HPDE6-E6E7 (cell line): ENCODE measurements at regions not wholly inside any gene's neighbourhood (a gene's known extent, or its start where the extent isn't known, plus 50 kb on each side); places are given as distances from the start of the nearest gene placed in this dataset.
"Not testable (repeated sequence)": the region's sequence is repeated elsewhere in the genome, so short reads cannot be mapped to it uniquely, and the experiment has no call there.

Experiments
- DNase-seq: peaks from one replicate; pipeline ENCODE4 v3.0.0; 2011; ENCODE audit warnings: missing footprints; ENCODE audit errors: extremely low spot score

DNA sequence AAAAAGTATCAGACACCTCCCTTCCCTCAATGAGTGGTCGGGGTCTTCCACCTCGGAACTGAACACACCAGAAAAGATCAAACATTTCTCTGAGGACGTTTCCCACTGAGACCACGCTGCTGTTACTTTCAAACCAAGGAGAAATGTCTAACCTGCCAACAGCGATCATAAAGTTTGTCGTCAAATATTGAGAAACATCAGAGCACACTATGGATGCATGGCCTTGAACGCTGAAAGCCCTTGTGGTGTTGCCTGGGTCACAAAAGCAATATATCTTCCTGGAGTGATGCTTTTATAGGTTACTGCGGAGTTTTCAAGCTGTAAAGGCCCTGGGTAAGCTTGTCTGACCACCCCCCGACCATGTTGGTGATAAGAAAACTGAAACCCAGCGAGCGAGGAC, 70.2 kb upstream of the ID2 start:
- no peak for DNase-seq

GRCh38 chr2:8612734-8613179, 69.1 kb upstream of the ID2 start:
- no peak for DNase-seq

DNA sequence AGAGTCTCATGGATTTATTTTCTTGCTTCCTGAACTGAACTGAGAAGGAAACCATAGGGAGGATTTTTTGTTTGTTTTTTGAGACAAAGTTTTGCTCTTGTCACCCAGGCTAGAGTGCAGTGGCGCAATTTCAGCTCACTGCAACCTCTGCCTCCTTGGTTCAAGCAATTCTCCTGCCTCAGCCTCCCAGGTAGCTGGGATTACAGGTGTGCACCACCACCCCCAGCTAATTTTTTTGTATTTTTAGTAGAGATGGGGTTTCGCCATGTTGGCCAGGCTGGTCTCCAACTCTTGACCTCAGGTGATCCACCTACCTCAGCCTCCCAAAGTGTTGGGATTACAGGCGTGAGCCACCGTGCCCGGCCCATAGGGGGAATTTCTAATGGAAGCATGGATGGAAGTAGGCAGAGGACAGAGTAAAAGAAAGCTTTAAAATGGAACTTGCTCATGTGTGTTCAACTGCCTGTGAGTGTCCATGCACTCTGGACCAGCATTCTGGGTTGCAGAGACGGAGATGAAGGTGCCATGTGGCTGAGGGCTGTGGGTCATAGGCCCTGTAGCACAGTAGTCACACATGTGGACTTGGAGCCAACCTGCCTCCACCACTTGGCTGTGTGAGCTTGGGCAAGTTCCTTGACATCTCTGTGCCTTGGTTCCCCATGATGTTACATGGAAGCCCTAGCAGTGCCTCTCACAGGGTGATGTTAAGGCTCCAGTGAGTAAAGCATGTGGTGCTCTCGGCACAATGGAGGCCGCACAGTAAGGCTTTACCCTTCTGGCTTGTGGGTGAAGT, 68.5 kb upstream of the ID2 start:
- not testable (repeated sequence) for DNase-seq

GRCh38 chr2:8614646-8615045, 67.2 kb upstream of the ID2 start:
- DNase-seq: no peak

DNA sequence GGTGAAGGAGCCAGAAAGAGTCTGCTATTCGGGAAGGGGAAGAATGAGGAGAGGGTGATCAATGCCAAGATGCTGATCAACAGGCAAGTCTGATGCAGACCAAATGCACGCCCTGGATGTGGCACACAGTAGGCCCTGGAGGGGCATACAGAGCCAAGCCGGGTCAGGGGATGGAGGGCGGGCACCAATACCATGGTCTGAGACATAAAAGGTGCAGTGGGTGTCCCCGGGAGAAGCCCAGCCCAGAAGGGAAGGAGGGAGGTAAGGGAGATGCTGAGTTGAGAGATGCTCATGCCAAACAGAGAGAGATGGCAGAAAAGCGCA, 66.6 kb upstream of the ID2 start:
- no peak for DNase-seq

DNA sequence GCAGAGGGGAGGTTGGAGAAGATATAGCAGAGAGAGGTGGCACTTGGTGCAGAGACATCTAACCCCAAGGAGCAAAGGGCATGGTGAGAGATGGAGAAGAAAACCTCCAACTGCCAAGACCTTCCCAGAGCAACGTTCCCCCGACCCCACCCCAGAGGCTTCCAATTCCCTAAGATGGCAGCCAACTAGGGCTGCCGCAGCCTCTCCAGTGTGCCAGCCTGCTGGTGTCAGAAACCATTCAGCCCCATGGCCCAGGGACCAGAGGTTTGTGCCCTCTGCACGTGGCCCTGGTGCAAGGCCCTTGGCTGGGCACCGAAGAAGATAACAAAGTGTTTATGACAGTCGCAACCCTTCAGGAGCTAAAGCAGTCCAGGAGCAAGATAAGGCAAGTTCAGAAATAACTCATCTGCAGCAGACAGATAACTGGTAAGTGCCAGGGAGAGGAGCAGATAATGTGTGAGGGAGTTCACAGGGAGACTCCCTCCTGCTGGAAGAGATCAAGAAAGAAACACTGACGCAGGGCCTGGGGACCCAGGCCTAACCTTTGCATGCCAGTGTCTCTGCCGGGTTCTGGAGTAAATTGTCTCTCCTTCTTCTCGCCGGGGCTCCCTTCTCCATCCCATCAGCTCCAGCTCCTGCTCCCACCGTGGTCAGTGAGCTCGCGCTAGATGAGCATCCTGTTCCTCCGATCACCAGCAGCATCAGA, 66.1 kb upstream of the ID2 start:
- no peak for DNase-seq

GRCh38 chr2:8617048-8617447, 64.8 kb upstream of the ID2 start:
- no peak for DNase-seq

- DNase-seq: no peak
Measured at GRCh38 chr2:8617590-8617989, 64.3 kb upstream of the ID2 start.

DNA sequence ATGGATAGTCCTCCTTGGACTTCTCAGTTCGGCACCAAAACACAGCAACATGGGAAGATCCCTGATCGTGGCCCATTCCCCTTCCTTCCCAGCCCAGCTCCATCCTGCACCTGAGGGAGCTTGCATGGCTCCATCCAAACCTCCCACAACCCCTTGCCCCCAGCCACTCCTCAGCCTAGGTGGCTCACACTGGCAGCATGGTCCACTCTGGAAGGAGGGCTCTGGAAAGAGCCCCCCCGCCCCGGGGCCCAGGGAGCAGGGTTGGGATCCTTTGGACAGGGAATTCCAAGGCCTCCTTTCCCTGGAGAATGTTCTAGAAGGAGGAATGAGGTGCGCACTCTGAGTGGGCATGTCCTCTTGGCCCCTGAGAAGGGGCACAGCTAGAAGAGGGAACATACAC, 62.8 kb upstream of the ID2 start:
- DNase-seq: no peak

- DNase-seq: no peak
Measured at GRCh38 chr2:8620611-8621382, 61.1 kb upstream of the ID2 start.

GRCh38 chr2:8622199-8622911, 59.5 kb upstream of the ID2 start:
- no peak for DNase-seq

- no peak for DNase-seq
Measured at GRCh38 chr2:8622924-8623465, 58.9 kb upstream of the ID2 start.

GRCh38 chr2:8623576-8623957, 58.3 kb upstream of the ID2 start:
- no peak for DNase-seq

GRCh38 chr2:8623958-8624591, 57.8 kb upstream of the ID2 start:
- no peak for DNase-seq

DNA sequence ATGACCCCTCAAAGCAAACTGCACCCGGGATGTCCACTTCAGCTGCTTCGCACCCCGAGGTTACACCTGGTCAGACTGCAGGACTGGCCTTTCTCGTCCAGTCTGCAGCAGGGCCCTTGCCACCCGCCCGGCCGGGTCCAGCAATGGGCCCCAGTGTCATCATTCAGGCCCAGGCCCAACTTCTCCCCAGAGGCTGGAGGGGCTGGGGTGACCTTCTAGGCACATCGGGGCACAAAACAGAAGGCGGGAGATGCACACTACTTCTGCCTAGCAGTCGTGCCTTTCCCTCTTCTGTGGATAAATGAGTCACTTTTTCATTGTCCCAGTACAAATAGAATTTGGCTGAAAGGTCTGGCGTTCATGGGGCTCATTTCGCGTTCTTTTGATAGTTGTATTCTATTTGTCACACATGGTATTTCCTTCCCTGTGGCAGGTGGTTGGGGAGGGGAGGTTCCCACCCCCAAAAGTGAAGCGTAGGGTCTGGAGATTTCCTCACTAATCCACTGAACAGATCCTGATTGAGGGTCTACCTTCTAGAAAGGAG, 56.9 kb upstream of the ID2 start:
- no peak for DNase-seq

GRCh38 chr2:8625399-8626300, 56.2 kb upstream of the ID2 start:
- no peak for DNase-seq

GRCh38 chr2:8626572-8626971, 55.3 kb upstream of the ID2 start:
- no peak for DNase-seq

DNA sequence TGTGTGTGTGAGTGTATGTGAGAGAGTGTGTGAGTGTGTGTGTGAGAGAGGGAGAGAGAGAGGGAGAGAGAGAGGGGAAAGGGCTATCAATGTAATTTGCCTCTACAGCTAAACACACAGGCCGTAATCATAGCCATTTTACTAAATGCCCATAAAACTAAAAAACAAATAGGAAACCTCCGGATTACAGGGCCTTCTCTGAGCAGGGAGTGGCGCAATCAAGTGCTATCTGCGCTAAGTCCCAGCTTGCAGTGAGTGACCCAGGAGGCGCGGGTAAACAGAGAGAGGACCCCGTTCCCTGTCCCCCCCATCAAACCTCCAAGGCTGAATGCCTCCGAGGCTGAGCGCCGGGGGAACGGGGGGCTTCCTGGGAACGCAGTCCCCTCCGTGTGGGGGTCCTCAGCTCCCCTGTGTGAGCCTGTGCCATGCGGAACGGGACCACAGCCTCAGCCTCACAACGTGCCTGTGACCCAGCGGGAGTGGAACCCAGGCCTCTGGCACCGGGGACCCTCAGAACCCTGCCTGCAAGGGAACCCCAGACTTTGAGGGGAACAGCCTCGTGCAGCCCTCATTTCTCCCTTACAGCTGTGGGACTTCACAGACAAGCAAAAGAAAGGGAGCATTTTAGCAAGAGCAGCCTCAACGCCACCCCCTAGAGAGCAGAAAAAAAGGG, 54.7 kb upstream of the ID2 start:
- no peak for DNase-seq

DNA sequence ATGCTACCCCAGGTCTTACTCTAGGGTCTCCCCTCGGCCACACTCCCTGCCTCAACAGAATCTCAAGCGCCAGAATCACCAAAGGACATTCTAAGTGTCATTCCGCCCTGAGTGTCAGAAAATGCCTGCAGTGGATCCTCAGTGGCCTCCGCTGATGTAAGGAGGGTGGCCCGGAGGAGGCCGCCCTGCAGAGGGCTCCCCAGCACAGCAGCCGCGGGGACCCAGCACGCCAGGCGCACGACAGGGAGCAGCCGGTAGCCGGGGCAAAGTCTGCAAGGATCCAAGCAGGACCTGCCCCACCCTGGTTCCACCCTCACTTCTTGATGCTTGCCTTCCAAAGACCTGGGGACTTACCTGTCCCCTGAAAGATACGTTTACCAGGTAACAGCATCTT, 54.2 kb upstream of the ID2 start:
- DNase-seq: no peak
